Memory B cell (primary cell): ENCODE measurements at regions not wholly inside any gene's neighbourhood (a gene's known extent, or its start where the extent isn't known, plus 50 kb on each side); places are given as distances from the start of the nearest gene placed in this dataset.
A peak's percentile ranks its signal among the peaks of the same experiment; 100 is the strongest.
"Not testable (repeated sequence)": the region's sequence is repeated elsewhere in the genome, so short reads cannot be mapped to it uniquely, and the experiment has no call there.

Experiments used
- ATAC-seq: fragments of 150-1000 bp; cut with Tn5 transposase; 2 replicates; pipeline ENCODE4 v1.10.0; 2021; ENCODE audit warnings: low read depth, mild to moderate bottlenecking, moderate library complexity
- DNase-seq, 2 donors: peaks; one replicate each; pipeline ENCODE4 v3.0.0; 2022; ENCODE audit warnings: low spot score in 2 of 2
- H3K27ac Mint-ChIP-seq: one replicate; pipeline ENCODE4 v1.8.0; 2022; ENCODE audit warnings: mild to moderate bottlenecking, moderate library complexity, mixed read lengths
- H3K27me3 Mint-ChIP-seq: one replicate; pipeline ENCODE4 v1.8.0; 2022; ENCODE audit warnings: mixed read lengths
- H3K36me3 Mint-ChIP-seq: one replicate; pipeline ENCODE4 v1.8.0; 2022; ENCODE audit warnings: mild to moderate bottlenecking, mixed read lengths
- H3K4me1 Mint-ChIP-seq: one replicate; pipeline ENCODE4 v1.8.0; 2022; ENCODE audit warnings: mixed read lengths
- H3K4me3 Mint-ChIP-seq: one replicate; pipeline ENCODE4 v1.8.0; 2022; ENCODE audit warnings: mild to moderate bottlenecking, moderate library complexity, mixed read lengths
- H3K9me3 Mint-ChIP-seq: one replicate; pipeline ENCODE4 v1.8.0; 2022; ENCODE audit warnings: mixed read lengths

- no peaks in the 10 kb centered on the region for H3K4me1 Mint-ChIP-seq
- ATAC-seq = no peak
- H3K9me3 Mint-ChIP-seq = no peaks in the 10 kb centered on the region
- H3K27me3 Mint-ChIP-seq = peaks cover 4% of the 10 kb centered on the region
- H3K4me3 Mint-ChIP-seq = no peak overlapping the region
- H3K27ac Mint-ChIP-seq = no peak overlapping the region
- no peak for DNase-seq
- H3K36me3 Mint-ChIP-seq = no peaks in the 10 kb centered on the region
These were observed 95.1 kb upstream of the ZPLD1 start for GRCh38 chr3:102339671-102340070.

- DNase-seq (no peak), ATAC-seq (no peak)
- Mint-ChIP-seq H3K36me3 (no peaks in the 10 kb centered on the region), H3K4me3 (no peak overlapping the region), H3K27me3 (peaks cover 11% of the 10 kb centered on the region), H3K9me3 (no peaks in the 10 kb centered on the region), H3K4me1 (no peaks in the 10 kb centered on the region), H3K27ac (no peak overlapping the region)
These were observed 87.9 kb upstream of the ZPLD1 start for GRCh38 chr3:102346897-102347296.

GRCh38 chr3:102348904-102349303 lies 85.9 kb upstream of the ZPLD1 start:
- Mint-ChIP-seq H3K4me3 (no peak overlapping the region), H3K27me3 (peaks cover 11% of the 10 kb centered on the region), H3K36me3 (no peaks in the 10 kb centered on the region), H3K27ac (no peak overlapping the region), H3K4me1 (peaks cover 5% of the 10 kb centered on the region), H3K9me3 (no peaks in the 10 kb centered on the region)
- ATAC-seq = no peak
- DNase-seq = no peak

GRCh38 chr3:102353148-102353547 lies 81.7 kb upstream of the ZPLD1 start:
- Mint-ChIP-seq H3K4me1 (peaks cover 5% of the 10 kb centered on the region), H3K36me3 (no peaks in the 10 kb centered on the region), H3K27me3 (no peaks in the 10 kb centered on the region), H3K27ac (no peak overlapping the region), H3K9me3 (no peaks in the 10 kb centered on the region), H3K4me3 (peak overlapping the region; percentile 44)
- DNase-seq = no peak
- no peak for ATAC-seq

GRCh38 chr3:102353805-102354204 lies 81.0 kb upstream of the ZPLD1 start:
- Mint-ChIP-seq H3K9me3 (no peaks in the 10 kb centered on the region), H3K4me1 (peaks cover 5% of the 10 kb centered on the region), H3K27ac (no peak overlapping the region), H3K36me3 (no peaks in the 10 kb centered on the region), H3K27me3 (no peaks in the 10 kb centered on the region), H3K4me3 (no peak overlapping the region)
- ATAC-seq (no peak), DNase-seq (no peak)

GRCh38 chr3:102354818-102355515 lies 79.8 kb upstream of the ZPLD1 start:
- H3K27ac Mint-ChIP-seq = no peak overlapping the region
- H3K9me3 Mint-ChIP-seq = no peaks in the 10 kb centered on the region
- no peak overlapping the region for H3K4me3 Mint-ChIP-seq
- H3K27me3 Mint-ChIP-seq = no peaks in the 10 kb centered on the region
- peaks cover 5% of the 10 kb centered on the region for H3K4me1 Mint-ChIP-seq
- DNase-seq (no peak), ATAC-seq (no peak)
- H3K36me3 Mint-ChIP-seq = no peaks in the 10 kb centered on the region

GRCh38 chr3:102356506-102356905 lies 78.3 kb upstream of the ZPLD1 start:
- ATAC-seq (no peak), DNase-seq (no peak)
- Mint-ChIP-seq H3K4me3 (no peak overlapping the region), H3K36me3 (no peaks in the 10 kb centered on the region), H3K4me1 (peaks cover 5% of the 10 kb centered on the region), H3K9me3 (no peaks in the 10 kb centered on the region), H3K27ac (no peak overlapping the region), H3K27me3 (no peaks in the 10 kb centered on the region)

GRCh38 chr3:102357313-102357712 lies 77.5 kb upstream of the ZPLD1 start:
- H3K36me3 Mint-ChIP-seq, H3K4me3 Mint-ChIP-seq, H3K27me3 Mint-ChIP-seq, H3K9me3 Mint-ChIP-seq, DNase-seq, H3K4me1 Mint-ChIP-seq, H3K27ac Mint-ChIP-seq, ATAC-seq: not testable (repeated sequence)

- Mint-ChIP-seq H3K4me1 (no peaks in the 10 kb centered on the region), H3K9me3 (peaks cover 15% of the 10 kb centered on the region), H3K4me3 (no peak overlapping the region), H3K27me3 (no peaks in the 10 kb centered on the region), H3K27ac (no peak overlapping the region), H3K36me3 (no peaks in the 10 kb centered on the region)
- no peak for ATAC-seq
- no peak for DNase-seq
These were observed 74.5 kb upstream of the ZPLD1 start for GRCh38 chr3:102360183-102360860.

- ATAC-seq (no peak), DNase-seq (no peak)
- H3K9me3 Mint-ChIP-seq = peaks cover 18% of the 10 kb centered on the region
- no peaks in the 10 kb centered on the region for H3K36me3 Mint-ChIP-seq
- H3K27me3 Mint-ChIP-seq = no peaks in the 10 kb centered on the region
- no peak overlapping the region for H3K27ac Mint-ChIP-seq
- H3K4me1 Mint-ChIP-seq = no peaks in the 10 kb centered on the region
- no peak overlapping the region for H3K4me3 Mint-ChIP-seq
These were observed 73.7 kb upstream of the ZPLD1 start for GRCh38 chr3:102361101-102361500.

GRCh38 chr3:102366116-102366515 lies 68.7 kb upstream of the ZPLD1 start:
- DNase-seq, H3K36me3 Mint-ChIP-seq, H3K27ac Mint-ChIP-seq, H3K4me3 Mint-ChIP-seq, ATAC-seq, H3K4me1 Mint-ChIP-seq, H3K27me3 Mint-ChIP-seq: not testable (repeated sequence)
- peaks cover 20% of the 10 kb centered on the region for H3K9me3 Mint-ChIP-seq

GRCh38 chr3:102374863-102375634 lies 59.8 kb upstream of the ZPLD1 start:
- ATAC-seq (no peak), DNase-seq (no peak)
- peaks cover 8% of the 10 kb centered on the region for H3K27me3 Mint-ChIP-seq
- H3K4me3 Mint-ChIP-seq = no peak overlapping the region
- no peaks in the 10 kb centered on the region for H3K9me3 Mint-ChIP-seq
- no peaks in the 10 kb centered on the region for H3K4me1 Mint-ChIP-seq
- H3K27ac Mint-ChIP-seq = no peak overlapping the region
- no peaks in the 10 kb centered on the region for H3K36me3 Mint-ChIP-seq

GRCh38 chr3:102378216-102378615 lies 56.6 kb upstream of the ZPLD1 start:
- DNase-seq (no peak), ATAC-seq (no peak)
- H3K4me1 Mint-ChIP-seq = no peaks in the 10 kb centered on the region
- no peaks in the 10 kb centered on the region for H3K36me3 Mint-ChIP-seq
- H3K9me3 Mint-ChIP-seq = no peaks in the 10 kb centered on the region
- peaks cover 7% of the 10 kb centered on the region for H3K27me3 Mint-ChIP-seq
- no peak overlapping the region for H3K27ac Mint-ChIP-seq
- no peak overlapping the region for H3K4me3 Mint-ChIP-seq

- H3K36me3 Mint-ChIP-seq, DNase-seq, H3K27ac Mint-ChIP-seq, H3K9me3 Mint-ChIP-seq, H3K27me3 Mint-ChIP-seq, H3K4me3 Mint-ChIP-seq, ATAC-seq, H3K4me1 Mint-ChIP-seq: not testable (repeated sequence)
These were observed 52.6 kb upstream of the ZPLD1 start for GRCh38 chr3:102382201-102382600.
